ENCODE measurements at regions not wholly inside any gene's neighbourhood (a gene's known extent, or its start where the extent isn't known, plus 50 kb on each side); places are given as distances from the start of the nearest gene placed in this dataset.
"Not testable (repeated sequence)": the region's sequence is repeated elsewhere in the genome, so short reads cannot be mapped to it uniquely, and the experiment has no call there.

DNA sequence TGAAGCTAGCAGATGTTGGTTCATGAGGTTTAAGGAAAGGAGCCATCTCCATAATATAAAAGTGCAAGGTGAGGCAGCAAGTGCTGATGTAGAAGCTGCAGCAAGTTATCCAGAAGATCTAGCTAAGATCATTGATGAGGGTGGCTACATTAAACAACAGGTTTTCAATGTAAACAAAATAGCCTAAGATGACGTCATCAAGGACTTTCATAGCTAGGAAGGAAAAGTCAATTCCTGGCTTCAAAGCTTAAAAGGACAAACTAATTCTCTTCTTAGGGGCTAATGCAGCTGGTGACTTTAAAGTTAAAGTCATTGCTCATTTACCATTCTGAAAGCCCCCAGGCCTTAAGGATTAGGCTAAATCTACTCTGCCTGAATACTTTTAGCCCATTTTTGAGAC, 141.9 kb downstream of the MID1IP1 start:
- no peak for DNase-seq

DNA sequence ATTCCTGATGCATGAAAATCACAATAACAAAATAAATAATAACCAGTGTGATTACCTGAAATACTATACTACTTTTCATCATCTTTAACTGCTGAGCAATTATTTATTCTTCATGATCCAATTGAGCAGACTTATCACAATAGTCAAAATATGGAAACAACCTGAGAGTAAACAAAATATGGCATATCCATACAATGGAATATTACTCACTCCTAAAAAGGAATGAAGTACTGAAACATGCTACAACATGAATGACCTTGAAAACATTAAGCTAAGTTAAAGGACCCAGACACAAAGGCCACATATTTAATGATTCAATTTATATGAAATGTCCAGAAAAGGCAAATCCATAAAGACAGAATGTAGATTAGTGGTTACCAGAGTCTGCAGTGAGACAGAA, 146.8 kb downstream of the MID1IP1 start:
- no peak for DNase-seq

DNA sequence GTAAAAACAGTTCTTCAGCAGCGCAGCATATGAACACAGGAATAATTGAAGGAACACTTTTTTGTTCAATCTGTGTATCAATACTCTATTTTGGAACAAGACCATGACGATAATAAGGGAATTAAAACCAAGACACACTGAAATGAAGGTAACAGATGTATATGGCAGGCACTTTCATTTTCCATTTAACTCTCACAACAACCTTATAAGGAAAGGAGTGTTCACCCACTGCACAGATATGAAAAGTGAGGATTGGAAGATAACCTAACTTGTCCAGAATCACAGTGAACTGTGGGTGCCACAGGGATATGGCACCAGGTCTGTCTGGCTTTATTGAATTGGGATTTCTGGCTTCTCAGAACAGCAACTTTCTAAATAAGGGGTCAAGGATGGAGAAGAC, 153.3 kb downstream of the MID1IP1 start:
- no peak for DNase-seq

DNA sequence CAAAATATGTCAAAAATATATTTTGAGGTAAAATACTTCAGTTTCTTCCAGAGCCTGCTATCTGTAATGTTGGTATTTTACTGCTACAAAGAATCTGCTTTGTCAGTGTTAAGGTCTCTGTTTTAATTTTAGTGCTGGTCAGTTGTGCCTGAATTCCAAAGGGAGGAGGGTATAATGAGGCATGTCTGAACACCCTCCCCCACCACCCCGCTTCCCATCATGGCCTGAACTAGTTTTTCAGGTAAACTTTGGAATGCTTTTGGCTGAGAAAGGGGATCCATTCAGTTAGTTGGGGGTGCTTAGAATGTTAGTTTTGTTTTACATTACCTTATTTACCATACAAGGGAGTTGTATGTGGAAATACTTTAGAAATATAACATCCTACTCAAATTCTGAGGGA, 158.5 kb downstream of the MID1IP1 start:
- DNase-seq: no peak

DNA sequence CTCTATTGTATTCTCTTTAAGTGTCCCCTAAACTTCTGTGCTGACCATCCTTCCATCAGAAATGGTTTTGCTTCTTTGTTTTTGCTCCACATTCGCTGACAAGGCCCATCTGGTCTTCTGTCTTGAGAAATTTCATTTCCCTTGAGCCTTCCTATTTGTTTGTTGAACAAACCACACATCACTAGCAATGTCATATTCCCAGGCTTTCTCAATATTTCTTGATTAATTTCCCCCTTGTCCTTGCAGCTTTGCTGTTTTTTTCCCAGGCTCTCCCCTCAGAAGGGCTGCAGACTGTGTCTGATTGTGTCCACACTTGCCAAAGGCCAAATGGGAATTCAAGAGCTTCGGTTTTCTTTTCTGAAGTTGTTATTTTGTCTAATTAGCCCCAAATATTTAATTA, 158.9 kb downstream of the MID1IP1 start:
- DNase-seq: no peak

DNA sequence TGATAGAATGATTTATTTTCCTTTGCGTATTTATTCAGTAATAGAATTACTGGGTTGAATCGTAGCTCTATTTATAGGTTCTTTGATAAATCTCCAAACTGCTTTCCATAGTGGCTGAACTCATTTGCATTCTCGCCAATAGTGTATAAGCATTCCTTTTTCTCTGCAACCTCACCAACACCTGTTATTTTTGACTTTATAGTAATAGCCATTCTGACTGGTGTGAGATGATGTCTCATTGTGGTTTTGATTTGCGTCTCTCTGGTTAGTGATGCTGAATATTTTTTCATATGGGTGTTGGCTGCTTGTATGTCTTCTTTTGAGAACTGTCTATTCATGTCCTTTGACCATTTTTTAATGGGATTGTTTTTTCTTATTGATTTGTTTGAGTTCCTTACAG, 160.7 kb downstream of the MID1IP1 start:
- no peak for DNase-seq

DNA sequence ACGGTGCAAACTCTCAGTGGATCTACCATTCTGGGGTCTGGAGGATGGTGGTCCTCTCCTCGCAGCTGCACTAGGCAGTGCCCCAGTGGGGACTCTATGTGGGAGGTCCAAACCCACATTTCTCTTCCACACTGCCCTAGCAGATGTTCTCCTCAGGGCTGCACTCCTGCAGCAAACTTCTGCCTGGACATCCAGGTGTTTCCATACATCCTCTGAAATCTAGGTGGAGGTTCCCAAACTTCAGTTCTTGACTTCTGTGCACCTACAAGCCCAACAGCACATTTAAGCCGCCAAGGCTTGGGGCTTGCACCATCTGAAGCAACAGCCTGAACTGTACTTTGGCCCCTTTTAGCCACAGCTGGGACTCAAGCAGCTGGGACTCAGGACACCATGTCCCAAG, 162.0 kb downstream of the MID1IP1 start:
- DNase-seq: not testable (repeated sequence)

DNA sequence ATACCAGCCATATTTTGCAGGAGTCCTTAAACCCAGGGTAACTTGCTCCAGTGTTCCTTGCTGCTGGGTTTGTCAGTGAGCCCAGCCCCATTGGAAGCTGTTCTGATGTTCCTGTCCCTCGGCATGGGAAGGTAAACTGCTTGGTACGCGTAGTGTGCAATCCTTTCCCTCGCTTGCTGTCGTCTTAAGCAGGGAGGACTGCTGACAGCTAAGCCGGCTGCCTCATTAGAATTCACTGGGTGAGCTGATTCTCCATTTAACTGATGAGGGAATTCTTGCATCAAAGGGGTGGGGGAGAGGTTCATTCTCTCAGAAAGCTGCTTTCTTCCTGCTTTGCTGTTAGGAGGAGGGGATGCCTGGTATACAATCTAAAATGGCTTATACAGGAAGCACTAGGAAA, 164.6 kb downstream of the MID1IP1 start:
- DNase-seq: no peak

DNA sequence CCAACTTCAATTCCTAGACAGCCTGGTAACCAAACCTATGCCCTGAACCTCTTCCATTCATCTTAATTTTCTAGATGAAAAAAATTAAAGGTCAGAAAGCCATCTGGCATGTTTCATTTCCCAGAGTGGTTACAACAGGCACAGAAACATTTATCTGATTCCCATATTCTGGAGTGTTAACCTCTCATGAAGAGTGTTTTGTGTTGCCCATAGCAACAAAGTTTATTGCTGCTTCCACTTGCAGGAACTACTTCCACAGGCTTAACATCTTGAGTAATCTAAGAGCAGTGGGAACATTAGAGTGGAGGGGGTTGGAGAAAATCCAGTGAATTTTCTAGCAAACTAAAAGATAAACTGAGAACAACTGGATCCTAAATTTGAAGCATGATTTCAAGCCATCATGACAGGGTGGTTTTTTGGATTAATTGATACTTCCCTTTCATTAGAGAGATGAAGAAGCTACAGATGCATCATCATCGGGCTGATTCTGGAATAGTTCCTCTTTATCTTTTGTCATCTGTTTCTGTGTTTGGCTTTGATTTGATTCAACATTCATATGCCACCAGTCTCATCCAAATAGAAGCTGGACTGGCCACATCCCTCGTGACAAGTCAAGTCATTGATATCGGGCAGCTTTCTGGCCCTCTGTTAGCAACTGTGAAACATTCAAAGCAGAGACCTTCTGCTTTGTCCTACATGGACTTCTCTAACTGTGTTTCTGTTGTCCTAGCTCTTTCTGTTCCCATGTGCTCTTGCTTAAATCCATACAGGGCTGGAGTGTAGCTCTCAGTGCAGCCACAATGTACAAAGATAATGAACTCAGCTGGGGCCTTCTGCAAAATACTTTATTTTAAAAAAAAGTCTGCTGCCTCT, 167.3 kb downstream of the MID1IP1 start:
- DNase-seq: no peak

DNA sequence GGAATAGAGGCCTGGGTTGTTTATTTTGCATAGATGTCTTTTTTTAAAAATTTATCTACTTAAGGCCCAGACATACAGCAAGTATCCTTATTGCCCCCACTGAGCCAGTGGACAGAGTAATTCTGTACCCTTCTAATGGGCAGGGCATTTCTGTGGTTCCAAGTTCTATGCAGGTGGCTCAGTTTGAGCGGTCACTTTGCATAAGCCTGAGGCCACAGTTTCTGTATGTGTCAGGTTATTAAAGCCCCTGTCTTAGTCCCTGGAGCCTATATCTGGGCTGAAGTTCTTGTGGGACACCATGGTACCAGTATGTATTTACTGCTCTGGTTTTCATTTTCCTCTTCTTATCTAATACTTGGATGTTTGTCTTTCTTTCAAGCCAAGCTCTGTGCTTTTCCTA, 168.8 kb downstream of the MID1IP1 start:
- DNase-seq: no peak

DNA sequence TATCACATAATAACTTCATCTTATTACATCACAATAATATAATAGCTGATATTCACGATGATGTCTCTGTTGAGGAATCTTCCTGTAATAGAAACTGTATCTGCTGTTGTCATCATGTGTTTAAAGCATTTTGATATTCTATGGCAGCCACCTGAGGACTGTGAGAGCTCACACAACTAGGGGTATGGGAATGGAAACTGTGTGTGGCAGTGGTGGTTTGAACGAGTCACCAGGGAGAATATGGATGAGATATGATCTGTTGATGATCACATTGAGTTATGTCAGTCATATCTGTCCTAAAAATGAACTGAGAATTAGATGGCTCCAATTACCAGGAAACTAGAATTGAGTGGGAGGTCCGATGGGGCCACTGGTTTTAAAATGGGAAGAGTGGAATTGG, 169.6 kb downstream of the MID1IP1 start:
- DNase-seq: no peak

DNA sequence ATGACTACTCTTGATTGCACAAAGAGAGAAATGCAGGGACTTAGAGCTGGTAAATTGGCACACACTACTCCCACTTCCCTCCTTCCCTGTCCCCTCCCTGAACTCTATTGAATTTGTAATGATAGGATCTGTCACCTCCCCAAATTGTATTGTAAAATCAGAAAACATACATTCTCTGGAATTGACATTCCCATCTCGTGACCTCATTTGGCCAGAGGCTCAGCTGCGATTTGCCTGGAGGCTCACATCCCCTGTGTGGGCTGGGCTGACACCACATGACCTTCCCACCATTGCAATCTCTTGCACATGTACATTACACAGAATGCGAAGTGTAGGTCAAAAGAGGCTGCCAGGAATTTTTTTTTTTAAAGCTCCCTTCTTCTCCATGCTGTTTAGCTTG, 172.1 kb downstream of the MID1IP1 start:
- no peak for DNase-seq

DNA sequence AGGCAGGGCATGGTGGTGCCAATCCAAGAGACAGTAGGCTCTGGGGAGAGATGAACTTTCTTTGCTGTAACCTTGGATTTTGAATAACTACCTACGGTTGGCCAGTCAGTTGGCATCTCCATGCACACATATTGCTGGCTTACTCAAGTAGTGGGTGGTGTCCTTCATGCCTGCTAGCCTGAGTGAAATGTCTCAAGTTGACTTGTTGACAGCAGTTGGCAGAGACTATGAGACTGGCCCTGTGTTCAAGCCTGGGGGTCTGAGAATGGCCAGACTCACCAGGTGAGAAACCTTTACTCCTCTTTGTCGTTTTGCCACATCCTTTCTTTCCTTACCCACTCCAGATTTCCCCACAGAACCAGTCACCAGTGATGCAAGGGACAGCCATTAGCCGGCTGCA, 173.3 kb downstream of the MID1IP1 start:
- no peak for DNase-seq

DNA sequence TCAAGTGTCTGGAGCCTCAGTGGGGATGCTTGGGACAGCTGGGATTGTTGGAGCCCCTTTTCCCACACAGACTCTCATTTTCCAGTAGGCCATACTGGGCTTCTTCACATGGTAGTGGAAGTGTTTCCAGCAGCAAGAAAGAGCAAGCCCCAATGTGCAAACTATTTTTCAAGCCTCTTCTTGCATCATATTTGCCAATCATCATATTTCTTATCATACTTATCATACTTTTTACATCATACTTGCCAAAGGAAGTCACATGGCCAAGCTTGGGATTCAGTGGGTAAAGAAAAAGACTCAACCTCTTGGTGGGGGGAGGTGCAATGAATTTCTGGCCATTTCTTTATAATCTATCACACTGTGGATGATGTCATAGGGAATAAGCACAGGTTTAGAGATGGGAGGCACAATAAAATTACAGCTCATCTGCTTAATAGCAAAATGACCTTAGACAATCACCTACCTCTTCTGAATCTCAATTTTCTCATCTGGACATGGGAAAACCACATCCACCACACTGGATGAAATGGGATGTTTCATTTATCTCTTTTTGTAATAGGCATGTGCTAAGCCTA, 174.2 kb downstream of the MID1IP1 start:
- DNase-seq: no peak

DNA sequence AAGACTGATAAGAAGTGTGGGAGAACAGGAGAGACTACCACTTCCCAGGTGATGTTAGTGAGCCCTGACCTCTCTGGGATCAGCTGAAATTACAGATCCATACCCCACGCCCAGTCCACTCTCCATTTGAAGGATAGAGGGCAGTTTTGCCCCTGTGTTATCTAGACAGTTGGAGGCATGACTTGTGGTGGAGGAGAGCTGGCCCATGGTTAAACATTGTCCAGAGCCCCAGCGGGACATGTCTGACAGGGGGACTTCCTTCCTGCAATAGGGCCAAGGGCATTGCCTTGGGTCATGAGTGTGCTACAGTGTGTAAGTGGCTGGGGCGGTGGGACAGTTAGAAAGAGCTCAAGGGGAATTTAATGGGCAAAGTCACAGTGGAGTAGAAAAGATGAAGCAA, 181.1 kb downstream of the MID1IP1 start:
- no peak for DNase-seq

DNA sequence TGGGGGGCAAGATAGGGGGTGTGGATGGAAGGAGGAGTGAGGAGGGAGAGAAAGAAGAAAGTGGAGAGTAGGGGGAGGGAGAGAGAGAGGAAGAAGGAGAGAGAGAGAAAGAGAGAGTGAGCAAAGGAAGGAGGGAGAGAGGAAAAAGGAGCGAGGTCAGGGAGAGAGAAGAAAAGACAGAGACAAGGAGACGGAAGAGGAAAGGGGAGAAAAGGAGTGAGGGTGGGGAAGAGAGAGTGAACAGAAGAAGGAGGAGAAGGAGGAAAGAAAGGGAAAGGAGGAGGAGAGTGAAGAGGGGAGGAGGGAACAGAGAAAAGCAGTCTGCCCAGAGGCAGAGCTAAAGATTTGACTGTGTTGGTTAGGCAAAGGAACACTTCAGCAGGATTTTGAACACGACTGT, 181.6 kb downstream of the MID1IP1 start:
- no peak for DNase-seq

DNA sequence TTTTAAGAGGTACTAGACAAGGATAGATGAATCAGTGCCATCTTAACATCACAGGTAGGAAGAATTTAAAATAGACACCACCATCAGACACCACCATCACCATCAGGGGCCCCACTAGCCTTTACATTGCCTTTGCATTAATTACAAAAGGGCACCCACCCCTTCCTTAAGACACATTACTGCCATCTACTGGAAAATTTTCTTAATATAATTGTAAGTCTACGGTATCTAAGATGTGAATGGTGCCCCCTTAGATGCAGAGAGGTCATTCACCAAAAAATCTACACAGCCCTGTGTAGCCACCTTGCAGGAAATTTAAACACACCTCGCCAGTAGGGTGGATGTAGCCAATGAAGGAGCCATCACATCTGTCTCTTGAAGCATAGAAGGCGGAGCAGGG, 184.1 kb downstream of the MID1IP1 start:
- no peak for DNase-seq

DNA sequence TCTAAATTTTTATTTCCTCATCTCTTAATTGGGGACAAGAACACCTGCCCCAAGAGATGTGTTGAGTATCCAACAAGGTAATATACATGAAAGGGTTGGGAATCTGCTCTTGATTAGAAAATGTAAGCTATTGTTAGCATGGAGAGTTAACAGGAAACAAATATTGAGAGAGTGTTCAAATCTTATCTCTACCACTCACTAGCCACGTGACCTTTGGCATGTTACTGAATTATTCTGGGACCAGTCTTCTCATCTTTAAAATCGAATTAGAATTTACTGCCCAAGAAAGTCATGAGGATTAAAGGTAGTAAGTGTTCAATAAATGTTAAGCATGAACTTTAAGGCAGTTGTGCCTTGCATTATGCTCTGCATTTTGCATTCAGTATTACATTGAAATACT, 184.7 kb downstream of the MID1IP1 start:
- no peak for DNase-seq

DNA sequence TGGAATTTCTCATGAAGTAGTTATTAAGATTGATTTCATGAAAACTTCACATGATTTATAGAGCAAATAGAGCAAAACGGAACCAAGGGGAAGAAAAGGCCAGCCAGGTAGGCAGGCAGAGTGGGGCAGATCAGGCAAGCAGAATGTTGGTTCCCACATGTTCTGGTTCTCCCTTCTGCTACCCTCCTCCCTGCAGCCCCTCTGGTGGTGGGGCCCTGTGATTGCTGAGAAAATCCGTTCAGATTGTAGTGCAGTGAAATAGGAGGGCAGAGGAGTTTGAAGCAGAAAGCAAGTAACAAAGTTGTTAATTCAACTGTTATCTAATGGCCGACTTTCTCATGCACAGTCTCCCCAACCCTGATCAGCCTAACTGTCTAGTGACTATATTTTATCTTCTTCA, 185.3 kb downstream of the MID1IP1 start:
- no peak for DNase-seq

DNA sequence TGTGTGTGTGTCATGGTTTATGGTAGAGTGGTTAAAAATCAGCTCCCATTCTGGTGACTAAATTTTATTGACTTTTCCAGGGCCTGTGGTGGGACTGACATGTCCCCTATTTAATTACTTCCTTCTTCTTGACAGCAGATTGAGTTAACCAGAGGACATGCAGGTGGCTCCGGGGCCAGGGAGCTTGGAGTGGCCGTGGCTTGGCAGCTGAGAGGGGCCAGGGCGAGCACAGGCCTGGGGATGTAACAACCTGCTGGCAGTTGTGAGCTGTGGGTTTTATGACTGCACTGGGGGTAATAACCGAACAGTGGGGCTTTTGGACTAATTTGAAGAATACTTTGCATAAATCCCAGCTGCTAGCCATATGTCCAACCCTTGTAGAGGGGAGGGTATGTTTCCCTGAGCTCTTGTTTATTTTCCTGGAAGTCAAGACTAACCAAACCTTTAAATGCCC, 186.0 kb downstream of the MID1IP1 start:
- DNase-seq: no peak

DNA sequence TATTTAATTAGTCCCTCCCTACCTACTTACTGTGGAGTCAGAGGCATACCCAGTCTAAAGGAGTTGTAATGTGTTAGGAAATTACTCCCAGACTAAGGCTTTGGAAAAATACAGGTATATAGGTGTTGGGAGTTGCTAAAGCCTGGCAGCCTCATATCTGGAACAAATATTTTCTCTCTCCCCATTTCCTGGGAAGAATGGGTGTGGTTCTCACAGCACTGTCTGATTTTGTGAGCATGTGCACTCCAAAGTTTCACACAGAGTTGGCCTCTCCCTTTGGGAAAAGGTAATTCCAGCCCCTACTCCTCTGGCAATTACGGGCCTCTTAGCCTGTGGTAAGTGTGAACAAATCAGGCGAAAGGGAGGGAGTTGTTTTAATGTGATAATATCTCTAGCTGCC, 187.0 kb downstream of the MID1IP1 start:
- DNase-seq: no peak

DNA sequence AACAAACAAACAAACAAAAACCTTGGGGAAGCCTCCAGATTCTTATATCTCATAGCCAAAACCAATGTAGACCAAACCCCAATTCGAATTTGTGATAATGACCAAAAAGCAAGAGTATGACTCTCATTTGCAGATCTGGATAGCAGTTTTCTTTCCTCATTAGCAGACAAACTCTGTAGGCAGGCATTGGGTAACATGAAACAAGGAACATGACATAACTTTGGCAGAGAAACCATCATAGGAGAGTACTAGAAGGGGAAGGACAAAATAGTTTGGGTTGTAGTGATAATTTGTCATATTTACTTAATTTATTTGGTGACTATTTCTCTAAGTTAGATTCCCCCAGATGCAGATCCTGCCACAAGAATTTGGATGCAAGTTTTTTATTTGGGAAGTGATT, 187.8 kb downstream of the MID1IP1 start:
- DNase-seq: no peak

DNA sequence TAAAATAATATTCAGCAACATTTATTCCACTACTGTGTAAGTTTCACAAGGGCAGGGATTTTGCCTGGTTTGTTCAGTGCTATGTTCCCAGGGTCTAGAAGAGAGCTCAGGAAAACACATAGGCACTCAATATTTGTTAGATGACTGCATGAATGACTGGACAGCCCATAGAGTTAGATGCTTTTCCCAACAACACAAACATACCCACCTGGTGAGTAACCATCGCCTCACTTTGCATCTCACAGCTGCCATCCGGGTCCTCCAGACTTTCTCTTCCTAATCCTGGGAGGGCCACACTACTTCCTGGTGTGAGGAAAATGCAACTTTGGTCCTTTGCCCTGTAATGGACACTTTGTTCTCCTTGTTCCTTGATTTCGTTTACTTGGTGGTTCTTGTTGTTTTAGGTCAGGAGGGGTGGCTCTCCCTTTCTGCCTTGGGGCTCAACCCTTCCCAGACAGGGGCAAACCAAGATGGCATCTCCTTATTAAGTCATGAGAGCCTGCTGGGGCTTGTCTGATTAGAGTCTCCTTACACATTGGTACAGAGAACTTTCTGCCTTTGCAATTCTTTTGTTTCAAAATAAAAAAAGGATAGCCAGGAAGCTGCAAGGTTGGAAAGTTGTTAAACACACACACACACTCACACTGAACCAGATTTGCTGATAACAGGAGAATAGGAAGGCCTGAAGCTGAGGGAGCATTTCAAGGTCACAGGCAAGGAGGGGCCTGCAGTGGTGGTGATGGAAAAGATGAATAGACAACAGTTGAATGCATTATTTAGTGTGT, 190.6 kb downstream of the MID1IP1 start:
- no peak for DNase-seq

Data from activated CD4-positive, alpha-beta T cell treated with anti-CD3 and anti-CD28 coated beads, Interleukin-2, amount 50 U/mL, for 4 hours (primary cell).